ENCODE measurements at regions not wholly inside any gene's neighbourhood (a gene's known extent, or its start where the extent isn't known, plus 50 kb on each side); places are given as distances from the start of the nearest gene placed in this dataset.

DNA sequence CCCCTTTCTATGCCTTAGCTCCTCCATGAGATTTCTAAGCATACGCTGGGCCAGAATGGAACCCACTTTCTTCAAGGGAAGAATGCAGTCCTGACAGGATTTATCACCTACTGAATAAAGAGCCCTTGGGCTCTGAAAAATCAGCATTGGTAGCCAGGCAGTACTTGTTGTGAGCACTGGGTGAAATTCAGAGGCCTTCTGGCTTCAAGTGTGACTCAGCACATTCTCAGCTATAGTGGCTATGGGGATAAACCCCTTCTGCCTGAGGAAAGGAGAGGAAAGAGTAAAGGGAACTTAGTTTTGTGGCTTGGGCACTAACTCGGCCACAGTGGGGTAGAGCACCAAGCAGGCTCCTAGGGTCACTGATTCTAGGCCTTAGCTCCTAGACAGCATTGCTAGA lies 574.8 kb downstream of the JRKL start:
- TF ChIP-seq CTBP1 (IDR thresholded peaks at IDR 0.05; ENCODE audit: borderline replicate concordance) = no peak
- no peak for TF ChIP-seq ZNF384 (IDR thresholded peaks at IDR 0.05)
- no peak for TF ChIP-seq TARDBP (IDR thresholded peaks at IDR 0.05)
- TF ChIP-seq SP1 (IDR thresholded peaks at IDR 0.05) = no peak
- TF ChIP-seq BHLHE40 (IDR thresholded peaks at IDR 0.05; ENCODE audit: borderline replicate concordance) = no peak
- no peak for TF ChIP-seq SUZ12 (IDR thresholded peaks at IDR 0.05)
- TF ChIP-seq ELF4 (IDR thresholded peaks at IDR 0.05) = no peak
- no peak for TF ChIP-seq FOXA1 (IDR thresholded peaks at IDR 0.05)
- TF ChIP-seq LEF1 (IDR thresholded peaks at IDR 0.05; ENCODE audit: borderline replicate concordance) = no peak
